ENCODE measurements at regions not wholly inside any gene's neighbourhood (a gene's known extent, or its start where the extent isn't known, plus 50 kb on each side); places are given as distances from the start of the nearest gene placed in this dataset.
"Not testable (repeated sequence)": the region's sequence is repeated elsewhere in the genome, so short reads cannot be mapped to it uniquely, and the experiment has no call there.

- H3K27ac ChIP-seq: not testable (repeated sequence)
These were observed 186.2 kb upstream of the CHL1 start for GRCh38 chr3:10109-10996.

GRCh38 chr3:11734-12133 is 184.8 kb upstream of the CHL1 start:
- TF ChIP-seq CTCF (IDR thresholded peaks at IDR 0.05): no peak
- TF ChIP-seq ZFX (IDR thresholded peaks at IDR 0.05; ENCODE audit: borderline replicate concordance): no peak
- H3K27ac ChIP-seq: no peak overlapping the region

- TF ChIP-seq ZFX (IDR thresholded peaks at IDR 0.05; ENCODE audit: borderline replicate concordance) (no peak), CTCF (IDR thresholded peaks at IDR 0.05) (no peak)
- H3K27ac ChIP-seq: no peak overlapping the region
These were observed 181.9 kb upstream of the CHL1 start for GRCh38 chr3:14652-15051.

GRCh38 chr3:16366-16765 is 180.2 kb upstream of the CHL1 start:
- H3K27ac ChIP-seq: no peak overlapping the region
- TF ChIP-seq CTCF (IDR thresholded peaks at IDR 0.05) (no peak), ZFX (IDR thresholded peaks at IDR 0.05; ENCODE audit: borderline replicate concordance) (no peak)

GRCh38 chr3:20421-20820 is 176.1 kb upstream of the CHL1 start:
- H3K27ac ChIP-seq: no peak overlapping the region
- TF ChIP-seq ZFX (IDR thresholded peaks at IDR 0.05; ENCODE audit: borderline replicate concordance) (no peak), CTCF (IDR thresholded peaks at IDR 0.05) (no peak)

- TF ChIP-seq CTCF (IDR thresholded peaks at IDR 0.05) (no peak), ZFX (IDR thresholded peaks at IDR 0.05; ENCODE audit: borderline replicate concordance) (no peak)
These were observed 172.6 kb upstream of the CHL1 start for GRCh38 chr3:24006-24405.

GRCh38 chr3:25056-25455 is 171.5 kb upstream of the CHL1 start:
- no peak for TF ChIP-seq ZFX (IDR thresholded peaks at IDR 0.05; ENCODE audit: borderline replicate concordance)
- no peak for TF ChIP-seq CTCF (IDR thresholded peaks at IDR 0.05)
- H3K27ac ChIP-seq: no peak overlapping the region

More at GRCh38 chr3:24006-24405, 172.6 kb upstream of the CHL1 start:
- no peak overlapping the region for H3K27ac ChIP-seq

GRCh38 chr3:35985-36384 is 160.6 kb upstream of the CHL1 start:
- not testable (repeated sequence) for H3K27ac ChIP-seq
